Activated CD4-positive, alpha-beta T cell treated with anti-CD3 and anti-CD28 coated beads for 36 hours (primary cell): ENCODE measurements at regions not wholly inside any gene's neighbourhood (a gene's known extent, or its start where the extent isn't known, plus 50 kb on each side); places are given as distances from the start of the nearest gene placed in this dataset.

Source experiments
- ATAC-seq: fragments of 200-7000 bp; cut with Tn5 transposase; one replicate; pipeline ENCODE4 v1.10.0; 2021; ENCODE audit warnings: mild to moderate bottlenecking, moderate library complexity
- CTCF ChIA-PET: fragments of 350-600 bp; sonication (Branson Sonifier 250); formaldehyde crosslinking; loops from one replicate; lab custom pipeline; 2021; ENCODE audit warnings: antibody characterized with exemption; lab: Charles Lee
- POLR2A ChIA-PET: fragments of 350-600 bp; sonication (Branson Sonifier 250); formaldehyde crosslinking; loops from one replicate; lab custom pipeline; 2021; ENCODE audit warnings: antibody characterized with exemption, inconsistent platforms; lab: Charles Lee
- DNase-seq: peaks from one replicate; pipeline ENCODE4 v3.0.0-alpha.2; 2020
- H3K27ac Mint-ChIP-seq: one replicate; pipeline ENCODE4 v1.8.0; 2021; ENCODE audit warnings: mixed read lengths
- H3K27me3 Mint-ChIP-seq: one replicate; pipeline ENCODE4 v1.8.0; 2021; ENCODE audit warnings: mixed read lengths
- H3K36me3 Mint-ChIP-seq: one replicate; pipeline ENCODE4 v1.8.0; 2021; ENCODE audit warnings: low read depth, mixed read lengths
- H3K4me1 Mint-ChIP-seq: one replicate; pipeline ENCODE4 v1.8.0; 2021; ENCODE audit warnings: mixed read lengths
- H3K4me3 Mint-ChIP-seq: one replicate; pipeline ENCODE4 v1.8.0; 2021; ENCODE audit warnings: mild to moderate bottlenecking, moderate library complexity, mixed read lengths
- H3K9me3 Mint-ChIP-seq: one replicate; pipeline ENCODE4 v1.8.0; 2021; ENCODE audit warnings: low read depth, mixed read lengths
- intact Hi-C, 2 experiments: fragments of 100-400 bp; cut with DNase I in 1 of 2; cut with micrococcal nuclease in 1 of 2; formaldehyde crosslinking; loops; one replicate each; pipeline versions ENCODE4 v1.14.2 to v1.15.1; 2022 to 2024; cut with DNase I, micrococcal nuclease

GRCh38 chr2:57562495-57562894, 484.1 kb upstream of the VRK2 start:
- CTCF ChIA-PET, result no interaction called here
- Mint-ChIP-seq H3K36me3 (no peaks in the 10 kb centered on the region), H3K27me3 (no peaks in the 10 kb centered on the region), H3K27ac (no peak overlapping the region), H3K4me3 (no peak overlapping the region), H3K9me3 (peaks cover 3% of the 10 kb centered on the region), H3K4me1 (no peaks in the 10 kb centered on the region)
- ATAC-seq (no peak), DNase-seq (no peak)
- POLR2A ChIA-PET, result no interaction called here
- intact Hi-C loops, result no loop called here

DNA sequence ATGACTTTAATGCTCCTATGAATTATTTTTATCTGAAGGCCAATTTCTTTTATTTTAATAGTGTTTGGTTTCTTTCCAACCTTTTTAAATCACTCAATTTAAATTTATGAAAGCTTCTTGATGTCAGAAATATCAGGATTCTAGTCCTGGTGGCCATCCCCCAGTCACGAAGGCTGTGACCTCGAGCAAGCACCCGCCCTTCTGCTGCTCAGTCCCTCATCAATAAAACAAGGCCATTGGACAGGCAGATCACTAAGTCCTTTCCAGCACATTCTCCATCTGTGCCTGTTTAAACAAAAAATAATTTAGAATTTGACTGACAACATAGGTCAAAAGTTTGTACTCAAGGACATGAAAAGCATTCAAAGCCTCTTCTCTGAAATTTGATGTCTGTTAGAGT, 483.6 kb upstream of the VRK2 start:
- ChIA-PET POLR2A (no interaction called here), CTCF (no interaction called here)
- Mint-ChIP-seq H3K27ac (no peak overlapping the region), H3K4me3 (no peak overlapping the region), H3K9me3 (peaks cover 3% of the 10 kb centered on the region), H3K27me3 (no peaks in the 10 kb centered on the region), H3K36me3 (no peaks in the 10 kb centered on the region), H3K4me1 (no peaks in the 10 kb centered on the region)
- intact Hi-C loops, result no loop called here
- DNase-seq, result no peak
- no peak for ATAC-seq

DNA sequence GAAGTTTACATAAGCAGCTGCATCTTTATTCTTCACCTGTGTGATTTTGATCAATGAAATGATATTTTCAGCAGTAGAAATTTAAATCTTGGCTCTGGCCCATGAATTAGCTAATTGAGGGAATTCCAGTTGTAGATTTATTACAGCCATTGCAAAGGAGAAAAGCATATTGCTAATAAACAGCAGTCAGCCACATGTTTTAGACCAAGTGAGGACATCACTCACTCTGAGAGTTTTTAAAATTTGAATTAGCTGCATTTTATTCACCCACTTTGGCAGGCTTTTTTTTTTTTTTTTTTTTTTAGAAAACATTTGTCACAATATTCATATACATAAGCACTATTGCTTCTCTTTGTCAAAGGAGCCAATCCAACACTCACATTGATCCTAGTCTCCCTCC, 479.4 kb upstream of the VRK2 start:
- DNase-seq (no peak), ATAC-seq (no peak)
- no peaks in the 10 kb centered on the region for H3K36me3 Mint-ChIP-seq
- intact Hi-C loops, result no loop called here
- H3K9me3 Mint-ChIP-seq, result no peaks in the 10 kb centered on the region
- POLR2A ChIA-PET, result no interaction called here
- no peak overlapping the region for H3K27ac Mint-ChIP-seq
- no peaks in the 10 kb centered on the region for H3K27me3 Mint-ChIP-seq
- no peaks in the 10 kb centered on the region for H3K4me1 Mint-ChIP-seq
- no peak overlapping the region for H3K4me3 Mint-ChIP-seq
- CTCF ChIA-PET, result no interaction called here

GRCh38 chr2:57569396-57569795, 477.2 kb upstream of the VRK2 start:
- Mint-ChIP-seq H3K4me1 (no peaks in the 10 kb centered on the region), H3K4me3 (no peak overlapping the region), H3K27me3 (no peaks in the 10 kb centered on the region), H3K27ac (no peak overlapping the region), H3K36me3 (no peaks in the 10 kb centered on the region), H3K9me3 (peaks cover 2% of the 10 kb centered on the region)
- DNase-seq, result no peak
- ATAC-seq, result no peak
- ChIA-PET CTCF (no interaction called here), POLR2A (no interaction called here)
- intact Hi-C loops, result no loop called here

GRCh38 chr2:57570961-57571360, 475.6 kb upstream of the VRK2 start:
- ATAC-seq, result no peak
- POLR2A ChIA-PET, result no interaction called here
- no peaks in the 10 kb centered on the region for H3K4me1 Mint-ChIP-seq
- CTCF ChIA-PET, result no interaction called here
- H3K36me3 Mint-ChIP-seq, result no peaks in the 10 kb centered on the region
- no peaks in the 10 kb centered on the region for H3K27me3 Mint-ChIP-seq
- H3K9me3 Mint-ChIP-seq, result peaks cover 2% of the 10 kb centered on the region
- no peak for DNase-seq
- no peak overlapping the region for H3K27ac Mint-ChIP-seq
- intact Hi-C loops, result no loop called here
- H3K4me3 Mint-ChIP-seq, result no peak overlapping the region

- CTCF ChIA-PET, result no interaction called here
- no peaks in the 10 kb centered on the region for H3K36me3 Mint-ChIP-seq
These were observed 470.8 kb upstream of the VRK2 start for GRCh38 chr2:57575700-57576268.

GRCh38 chr2:57576983-57577382, 469.6 kb upstream of the VRK2 start:
- peaks cover 4% of the 10 kb centered on the region for H3K9me3 Mint-ChIP-seq
- ATAC-seq, result no peak
- H3K27me3 Mint-ChIP-seq, result no peaks in the 10 kb centered on the region
- intact Hi-C loops, result no loop called here
- POLR2A ChIA-PET, result no interaction called here
- H3K4me3 Mint-ChIP-seq, result no peak overlapping the region
- no peaks in the 10 kb centered on the region for H3K36me3 Mint-ChIP-seq
- H3K27ac Mint-ChIP-seq, result no peak overlapping the region
- DNase-seq, result no peak
- H3K4me1 Mint-ChIP-seq, result no peaks in the 10 kb centered on the region
- CTCF ChIA-PET, result no interaction called here

More at GRCh38 chr2:57575700-57576268, 470.8 kb upstream of the VRK2 start:
- intact Hi-C loops, result no loop called here
- POLR2A ChIA-PET, result no interaction called here
- H3K4me3 Mint-ChIP-seq, result no peak overlapping the region
- ATAC-seq (no peak), DNase-seq (no peak)
- no peaks in the 10 kb centered on the region for H3K4me1 Mint-ChIP-seq
- no peaks in the 10 kb centered on the region for H3K27me3 Mint-ChIP-seq
- no peak overlapping the region for H3K27ac Mint-ChIP-seq
- peaks cover 4% of the 10 kb centered on the region for H3K9me3 Mint-ChIP-seq

GRCh38 chr2:57597940-57598339, 448.7 kb upstream of the VRK2 start:
- DNase-seq (no peak), ATAC-seq (no peak)
- H3K27me3 Mint-ChIP-seq, result no peaks in the 10 kb centered on the region
- intact Hi-C loops, result no loop called here
- no peak overlapping the region for H3K27ac Mint-ChIP-seq
- H3K4me1 Mint-ChIP-seq, result no peaks in the 10 kb centered on the region
- peaks cover 10% of the 10 kb centered on the region for H3K9me3 Mint-ChIP-seq
- no peaks in the 10 kb centered on the region for H3K36me3 Mint-ChIP-seq
- POLR2A ChIA-PET, result no interaction called here
- H3K4me3 Mint-ChIP-seq, result no peak overlapping the region
- CTCF ChIA-PET, result no interaction called here

- peaks cover 10% of the 10 kb centered on the region for H3K9me3 Mint-ChIP-seq
- H3K27me3 Mint-ChIP-seq, result no peaks in the 10 kb centered on the region
- H3K36me3 Mint-ChIP-seq, result no peaks in the 10 kb centered on the region
- ChIA-PET CTCF (no interaction called here), POLR2A (no interaction called here)
- H3K27ac Mint-ChIP-seq, result no peak overlapping the region
- ATAC-seq (no peak), DNase-seq (no peak)
- intact Hi-C loops, result no loop called here
- no peak overlapping the region for H3K4me3 Mint-ChIP-seq
- H3K4me1 Mint-ChIP-seq, result no peaks in the 10 kb centered on the region
These were observed 448.1 kb upstream of the VRK2 start for GRCh38 chr2:57598551-57598950.

GRCh38 chr2:57602733-57603132, 443.9 kb upstream of the VRK2 start:
- ATAC-seq, result no peak
- H3K36me3 Mint-ChIP-seq, result no peaks in the 10 kb centered on the region
- intact Hi-C loops, result no loop called here
- CTCF ChIA-PET, result no interaction called here
- no peak overlapping the region for H3K4me3 Mint-ChIP-seq
- peaks cover 11% of the 10 kb centered on the region for H3K9me3 Mint-ChIP-seq
- H3K27me3 Mint-ChIP-seq, result no peaks in the 10 kb centered on the region
- POLR2A ChIA-PET, result no interaction called here
- no peaks in the 10 kb centered on the region for H3K4me1 Mint-ChIP-seq
- no peak overlapping the region for H3K27ac Mint-ChIP-seq
- DNase-seq, result no peak

DNA sequence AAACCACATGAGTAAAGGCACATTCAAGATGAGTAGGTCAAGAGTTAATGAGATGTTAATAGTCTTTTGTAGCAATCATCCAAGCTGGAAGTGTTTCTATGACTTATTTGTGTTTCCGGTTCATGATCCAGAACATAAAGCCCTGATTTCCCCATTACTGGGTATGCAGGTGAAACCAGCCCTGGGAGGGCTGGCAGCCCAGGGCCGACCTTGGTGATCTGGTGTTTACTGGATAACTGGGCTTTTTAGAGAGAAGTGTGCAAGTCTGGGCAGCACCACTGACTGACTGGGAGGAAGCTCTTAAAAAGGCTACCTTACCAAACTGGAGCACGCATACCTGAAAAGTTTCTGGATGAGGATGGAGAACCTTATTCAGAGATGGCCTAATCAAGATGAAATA, 431.6 kb upstream of the VRK2 start:
- ATAC-seq (no peak), DNase-seq (no peak)
- POLR2A ChIA-PET, result no interaction called here
- H3K4me1 Mint-ChIP-seq, result no peaks in the 10 kb centered on the region
- H3K27me3 Mint-ChIP-seq, result no peaks in the 10 kb centered on the region
- intact Hi-C loops, result no loop called here
- CTCF ChIA-PET, result no interaction called here
- peaks cover 2% of the 10 kb centered on the region for H3K9me3 Mint-ChIP-seq
- H3K36me3 Mint-ChIP-seq, result no peaks in the 10 kb centered on the region
- H3K4me3 Mint-ChIP-seq, result no peak overlapping the region
- no peak overlapping the region for H3K27ac Mint-ChIP-seq

- no peak overlapping the region for H3K4me3 Mint-ChIP-seq
- CTCF ChIA-PET, result no interaction called here
- intact Hi-C loops, result no loop called here
- no peaks in the 10 kb centered on the region for H3K4me1 Mint-ChIP-seq
- POLR2A ChIA-PET, result no interaction called here
- H3K36me3 Mint-ChIP-seq, result no peaks in the 10 kb centered on the region
- no peak for DNase-seq
- no peak overlapping the region for H3K27ac Mint-ChIP-seq
- H3K9me3 Mint-ChIP-seq, result peaks cover 2% of the 10 kb centered on the region
- ATAC-seq, result no peak
- H3K27me3 Mint-ChIP-seq, result no peaks in the 10 kb centered on the region
These were observed 430.6 kb upstream of the VRK2 start for GRCh38 chr2:57615855-57616556.
